Smooth muscle cell (in vitro differentiated cells): ENCODE measurements at regions not wholly inside any gene's neighbourhood (a gene's known extent, or its start where the extent isn't known, plus 50 kb on each side); places are given as distances from the start of the nearest gene placed in this dataset.

Experiments used
- DNase-seq: peaks from one replicate; lab custom pipeline; 2025; ENCODE audit not compliant: unreplicated experiment; lab: John Stamatoyannopoulos, UW
- H2AFZ ChIP-seq: fragments of 200-600 bp; sonication (generic); 2 replicates; pipeline ENCODE4 v1.6.0; 2016; ENCODE audit warnings: antibody characterized with exemption, low read depth, mild to moderate bottlenecking
- H3F3A ChIP-seq: fragments of 200-600 bp; sonication (generic); 2 replicates; pipeline ENCODE4 v1.6.0; 2017; ENCODE audit warnings: antibody characterized with exemption, low read depth
- H3K27ac ChIP-seq: fragments of 200-600 bp; sonication (generic); 2 replicates; pipeline ENCODE4 v1.5.1; 2016; ENCODE audit warnings: low read depth, mild to moderate bottlenecking
- H3K27me3 ChIP-seq: fragments of 200-600 bp; sonication (generic); 2 replicates; pipeline ENCODE4 v1.6.1; 2016; ENCODE audit warnings: low read depth, mild to moderate bottlenecking
- H3K36me3 ChIP-seq: fragments of 200-600 bp; sonication (generic); 2 replicates; pipeline ENCODE4 v1.5.1; 2016; ENCODE audit warnings: low read depth
- H3K4me1 ChIP-seq: fragments of 200-600 bp; sonication (generic); 2 replicates; pipeline ENCODE4 v1.5.1; 2016; ENCODE audit warnings: low read depth
- H3K4me2 ChIP-seq: fragments of 200-600 bp; sonication (generic); 2 replicates; pipeline ENCODE4 v1.6.0; 2016; ENCODE audit warnings: mild to moderate bottlenecking
- H3K4me3 ChIP-seq: fragments of 200-600 bp; sonication (generic); 2 replicates; pipeline ENCODE4 v1.5.1; 2016; ENCODE audit warnings: mild to moderate bottlenecking
- H3K79me2 ChIP-seq: fragments of 200-600 bp; sonication (generic); 2 replicates; pipeline ENCODE4 v1.6.0; 2016; ENCODE audit warnings: low read depth, mild to moderate bottlenecking
- H3K9ac ChIP-seq: fragments of 200-600 bp; sonication (generic); 2 replicates; pipeline ENCODE4 v1.6.0; 2016; ENCODE audit warnings: low read depth
- H3K9me3 ChIP-seq: fragments of 200-600 bp; sonication (generic); replicated peaks from 2 replicates; pipeline ENCODE4 v1.5.1; 2016; ENCODE audit warnings: low read depth
- H4K20me1 ChIP-seq: fragments of 200-600 bp; sonication (generic); 2 replicates; pipeline ENCODE4 v1.6.0; 2016; ENCODE audit warnings: low read depth
- WGBS: methylation state at CpG from one replicate; pipeline ENCODE4 v1.1.7; 2016; ENCODE audit warnings: low lambda C conversion rate; 5-methylcytosine and 5-hydroxymethylcytosine counted together
- TF ChIP-seq, protein P1 (sequence below): fragments of 200-600 bp; sonication (generic); IDR thresholded peaks from 2 replicates; pipeline ENCODE4 v1.5.1; 2017; ENCODE audit warnings: borderline replicate concordance, mild to moderate bottlenecking, antibody characterized with exemption; ENCODE audit not compliant: insufficient read depth, poor library complexity, severe bottlenecking

DNA sequence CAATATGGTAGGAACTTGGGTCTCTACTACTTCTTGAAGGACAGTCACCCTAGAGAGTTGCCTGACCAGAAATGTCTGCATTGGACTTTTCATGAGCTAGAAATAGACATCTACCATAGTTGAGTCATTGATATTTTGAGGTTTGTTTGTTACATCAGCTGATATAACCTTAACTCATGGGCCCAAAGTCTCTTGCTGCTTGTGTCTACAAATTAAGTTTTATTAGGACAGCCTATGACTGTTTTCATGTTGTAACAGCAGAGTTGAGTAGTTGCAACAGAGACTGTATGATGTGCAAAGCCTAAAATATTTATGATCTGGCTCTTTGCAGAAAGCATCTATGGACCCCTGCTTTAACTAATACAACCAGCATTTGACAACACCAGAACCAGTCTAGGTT, 155.3 kb downstream of the MIAT start:
- Histone ChIP-seq H3F3A (peaks cover 6% of the 10 kb centered on the region), H3K9me3 (no peaks in the 10 kb centered on the region), H3K4me3 (no peak overlapping the region), H3K4me1 (no peaks in the 10 kb centered on the region), H3K27ac (no peak overlapping the region), H2AFZ (no peak overlapping the region), H3K27me3 (peaks cover 8% of the 10 kb centered on the region), H3K79me2 (no peaks in the 10 kb centered on the region), H3K4me2 (no peak overlapping the region), H3K9ac (no peak overlapping the region), H4K20me1 (no peaks in the 10 kb centered on the region), H3K36me3 (no peaks in the 10 kb centered on the region)
- TF ChIP-seq, protein P1, sequence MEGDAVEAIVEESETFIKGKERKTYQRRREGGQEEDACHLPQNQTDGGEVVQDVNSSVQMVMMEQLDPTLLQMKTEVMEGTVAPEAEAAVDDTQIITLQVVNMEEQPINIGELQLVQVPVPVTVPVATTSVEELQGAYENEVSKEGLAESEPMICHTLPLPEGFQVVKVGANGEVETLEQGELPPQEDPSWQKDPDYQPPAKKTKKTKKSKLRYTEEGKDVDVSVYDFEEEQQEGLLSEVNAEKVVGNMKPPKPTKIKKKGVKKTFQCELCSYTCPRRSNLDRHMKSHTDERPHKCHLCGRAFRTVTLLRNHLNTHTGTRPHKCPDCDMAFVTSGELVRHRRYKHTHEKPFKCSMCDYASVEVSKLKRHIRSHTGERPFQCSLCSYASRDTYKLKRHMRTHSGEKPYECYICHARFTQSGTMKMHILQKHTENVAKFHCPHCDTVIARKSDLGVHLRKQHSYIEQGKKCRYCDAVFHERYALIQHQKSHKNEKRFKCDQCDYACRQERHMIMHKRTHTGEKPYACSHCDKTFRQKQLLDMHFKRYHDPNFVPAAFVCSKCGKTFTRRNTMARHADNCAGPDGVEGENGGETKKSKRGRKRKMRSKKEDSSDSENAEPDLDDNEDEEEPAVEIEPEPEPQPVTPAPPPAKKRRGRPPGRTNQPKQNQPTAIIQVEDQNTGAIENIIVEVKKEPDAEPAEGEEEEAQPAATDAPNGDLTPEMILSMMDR = no peak
- no peak for DNase-seq

DNA sequence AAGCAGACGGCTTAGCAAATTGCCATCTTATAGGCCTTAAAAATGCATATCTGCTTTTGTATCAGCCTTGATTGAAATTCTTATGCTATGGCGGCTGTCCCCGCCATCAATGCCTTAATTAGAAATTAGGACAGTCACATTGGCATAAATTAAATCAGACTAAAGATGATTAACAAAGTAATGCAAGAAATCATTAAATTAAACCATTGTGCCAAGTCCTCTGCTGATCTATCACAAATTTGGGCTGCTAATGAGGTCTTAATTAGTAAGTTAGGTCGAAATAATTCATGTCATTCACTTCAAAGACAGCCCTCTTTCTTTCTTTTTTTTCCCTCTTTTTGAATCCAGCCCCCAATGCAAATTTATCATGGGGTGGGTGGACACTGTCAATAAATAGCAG, 159.3 kb downstream of the MIAT start:
- Histone ChIP-seq H3K4me3 (no peak overlapping the region), H3K4me2 (no peak overlapping the region), H3K27me3 (peaks cover 21% of the 10 kb centered on the region), H3F3A (no peaks in the 10 kb centered on the region), H3K36me3 (no peaks in the 10 kb centered on the region), H3K4me1 (no peaks in the 10 kb centered on the region), H3K9me3 (no peaks in the 10 kb centered on the region), H3K79me2 (no peaks in the 10 kb centered on the region), H3K27ac (no peak overlapping the region), H4K20me1 (no peaks in the 10 kb centered on the region), H3K9ac (no peak overlapping the region), H2AFZ (no peak overlapping the region)
- DNase-seq = no peak
- 88% methylated on average over 4 of the region's 4 CpGs for WGBS
- TF ChIP-seq, protein P1 = no peak

DNA sequence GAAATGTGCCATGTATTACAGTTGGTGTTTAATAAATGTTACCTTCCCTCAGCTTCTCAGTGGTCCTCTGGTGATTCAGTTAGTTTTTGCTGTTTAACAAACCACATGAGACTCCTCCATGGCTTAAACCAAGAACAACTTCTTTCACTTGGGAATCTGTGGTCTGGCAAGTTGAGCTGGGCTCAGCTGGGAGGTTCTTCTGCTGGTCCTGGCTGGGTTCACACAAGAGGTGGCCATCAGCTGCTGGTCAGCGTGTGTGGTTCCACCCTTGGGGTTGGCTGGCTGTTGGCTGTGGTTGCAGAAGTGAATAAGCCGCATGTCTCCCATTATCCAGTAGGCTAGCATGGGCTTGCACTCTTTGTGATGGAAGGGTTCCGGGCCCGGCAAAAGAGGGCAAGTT, 160.5 kb downstream of the MIAT start:
- Histone ChIP-seq H3F3A (no peaks in the 10 kb centered on the region), H3K27me3 (peaks cover 21% of the 10 kb centered on the region), H3K9ac (no peak overlapping the region), H3K36me3 (no peaks in the 10 kb centered on the region), H3K9me3 (no peaks in the 10 kb centered on the region), H3K4me2 (no peak overlapping the region), H2AFZ (no peak overlapping the region), H3K79me2 (no peaks in the 10 kb centered on the region), H3K4me1 (no peaks in the 10 kb centered on the region), H3K27ac (no peak overlapping the region), H3K4me3 (no peak overlapping the region), H4K20me1 (no peaks in the 10 kb centered on the region)
- no peak for DNase-seq
- 68% methylated on average over 4 of the region's 4 CpGs for WGBS
- TF ChIP-seq, protein P1 = no peak

DNA sequence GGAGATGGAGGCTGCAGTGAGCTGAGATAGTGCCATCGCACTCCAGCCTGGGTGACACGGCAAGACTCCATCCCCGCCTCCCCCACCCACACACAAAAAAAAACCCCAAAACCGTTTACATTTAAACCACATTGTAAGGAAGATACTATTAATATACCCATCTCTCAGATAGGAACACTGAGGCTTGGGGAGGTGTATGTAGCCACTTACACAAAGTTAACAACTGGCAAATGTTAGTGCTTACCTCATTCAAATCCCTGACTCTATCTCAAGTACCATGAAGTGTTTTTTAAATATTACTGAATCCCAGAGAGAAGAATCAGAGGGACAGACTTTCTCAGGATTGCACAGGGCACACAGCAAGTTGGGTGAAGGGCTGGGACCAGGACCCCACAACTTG, 164.5 kb downstream of the MIAT start:
- no peaks in the 10 kb centered on the region for H3F3A ChIP-seq
- no peaks in the 10 kb centered on the region for H3K9me3 ChIP-seq
- H3K4me1 ChIP-seq = no peaks in the 10 kb centered on the region
- H2AFZ ChIP-seq = no peak overlapping the region
- no peaks in the 10 kb centered on the region for H3K79me2 ChIP-seq
- peaks cover 14% of the 10 kb centered on the region for H3K27me3 ChIP-seq
- DNase-seq = no peak
- H4K20me1 ChIP-seq = no peaks in the 10 kb centered on the region
- no peak overlapping the region for H3K4me2 ChIP-seq
- no peak overlapping the region for H3K27ac ChIP-seq
- WGBS = 90% methylated on average over 4 of the region's 4 CpGs
- H3K4me3 ChIP-seq = no peak overlapping the region
- H3K36me3 ChIP-seq = no peaks in the 10 kb centered on the region
- no peak overlapping the region for H3K9ac ChIP-seq
- TF ChIP-seq, protein P1 = no peak
